ENCODE measurements at regions not wholly inside any gene's neighbourhood (a gene's known extent, or its start where the extent isn't known, plus 50 kb on each side); places are given as distances from the start of the nearest gene placed in this dataset.
A peak's percentile ranks its signal among the peaks of the same experiment; 100 is the strongest.

DNA sequence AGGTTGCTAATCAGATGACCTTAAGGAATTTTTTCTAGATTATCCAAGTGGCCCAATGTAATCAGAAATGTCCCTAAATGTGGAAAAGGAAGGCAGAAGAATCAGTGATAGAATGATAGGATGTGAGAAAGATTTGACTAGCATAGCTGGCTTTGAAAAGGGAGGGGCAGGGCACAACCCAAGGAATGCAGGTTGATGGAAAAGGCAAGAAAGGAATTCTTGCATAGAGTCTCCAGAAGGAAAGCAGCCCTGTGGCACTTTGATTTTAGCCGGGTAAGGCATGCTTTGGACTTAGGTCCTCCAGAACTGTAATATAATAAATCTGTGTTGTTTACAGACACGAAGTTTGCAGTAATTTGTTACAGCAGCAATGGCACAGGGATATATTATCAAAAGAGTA, 375.7 kb upstream of the B3GALT2 start:
- DNase-seq (ENCODE audit: low read depth) = no peak

DNA sequence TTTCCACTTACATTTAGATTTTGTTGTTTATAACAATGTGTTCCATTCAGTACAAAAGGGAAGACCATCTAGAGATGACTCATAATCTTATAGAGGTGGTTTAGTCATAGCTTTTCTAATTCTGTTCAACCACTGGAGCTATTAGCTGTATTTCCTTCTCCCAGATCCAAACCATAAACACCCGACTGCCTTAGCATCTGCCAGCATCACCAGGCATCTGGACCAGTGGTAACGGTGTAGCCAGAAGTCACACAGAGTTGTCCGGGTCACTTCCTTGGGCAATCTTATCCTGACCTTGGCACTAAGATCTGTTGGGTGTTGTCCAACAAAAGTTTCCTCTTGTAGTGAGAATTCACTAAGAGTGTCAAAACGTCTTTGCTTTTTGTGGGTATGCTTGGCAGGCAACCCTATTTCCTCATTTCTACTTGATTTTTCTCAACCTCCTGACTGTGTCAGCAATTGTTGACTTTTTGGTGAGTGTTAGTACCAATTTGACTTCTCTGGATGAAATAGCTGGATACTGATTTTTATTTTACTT, 372.1 kb upstream of the B3GALT2 start:
- peak; percentile 89 for DNase-seq (ENCODE audit: low read depth)

GRCh38 chr1:193555662-193556441, 369.4 kb upstream of the B3GALT2 start:
- DNase-seq (ENCODE audit: low read depth) = no peak

DNA sequence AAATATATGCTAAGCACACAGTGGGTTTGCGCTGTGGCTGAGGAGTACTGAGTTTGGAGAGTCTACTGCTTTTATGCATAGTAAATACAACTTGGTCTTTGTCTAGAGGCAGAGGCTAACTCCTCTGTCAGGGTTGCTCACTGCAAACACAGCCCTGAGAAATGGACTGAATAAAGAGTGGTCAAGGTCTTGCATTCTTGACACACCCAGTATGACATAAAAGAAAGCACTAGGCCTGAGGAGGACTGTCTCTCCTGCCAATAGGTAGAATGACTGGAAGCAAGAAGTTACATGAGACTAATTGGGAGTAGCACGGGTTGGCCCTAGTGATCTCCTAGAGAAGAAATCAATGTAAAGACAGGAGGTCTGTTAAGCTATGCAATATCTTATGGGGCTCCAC, 367.2 kb upstream of the B3GALT2 start:
- no peak for DNase-seq (ENCODE audit: low read depth)

DNA sequence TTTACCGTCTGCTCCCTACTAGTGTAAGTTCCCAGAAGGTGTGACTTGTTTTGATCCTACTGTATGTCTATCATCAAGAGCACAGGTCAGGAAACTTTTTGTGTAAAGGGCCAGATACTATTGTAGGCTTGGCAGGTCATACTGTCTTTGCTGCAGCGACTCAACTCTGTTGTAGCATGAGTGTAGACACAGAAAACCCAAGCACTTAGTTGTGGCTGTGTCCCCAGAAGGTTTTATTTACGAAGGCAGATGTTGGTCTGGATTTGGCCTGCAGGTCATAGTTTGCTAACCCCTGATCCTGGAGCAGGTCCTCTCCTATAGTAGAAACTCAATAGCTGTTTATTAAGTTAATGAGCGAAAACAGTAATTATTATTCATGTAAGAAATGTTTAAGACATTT, 365.9 kb upstream of the B3GALT2 start:
- no peak for DNase-seq (ENCODE audit: low read depth)

DNA sequence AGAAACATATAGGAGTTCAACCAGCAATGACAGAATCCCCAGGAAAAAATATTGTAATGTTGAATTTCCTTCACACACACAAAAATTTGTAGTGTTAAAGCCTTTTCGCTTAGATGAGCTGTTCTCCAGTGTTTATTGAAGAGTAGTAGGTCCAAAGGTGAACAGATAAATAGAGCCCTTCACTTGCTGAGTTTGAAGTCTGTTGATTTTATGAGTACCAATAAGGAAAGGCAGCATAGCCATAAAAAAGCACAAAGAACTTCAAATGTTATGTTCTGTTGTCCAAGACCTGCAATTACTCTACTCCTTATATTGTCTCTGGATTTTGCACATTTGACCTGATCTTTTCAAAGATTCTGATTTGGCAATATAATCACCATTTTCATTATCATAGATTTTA, 362.7 kb upstream of the B3GALT2 start:
- no peak for DNase-seq (ENCODE audit: low read depth)

GRCh38 chr1:193545171-193545570, 358.8 kb upstream of the B3GALT2 start:
- no peak for DNase-seq (ENCODE audit: low read depth)

GRCh38 chr1:193543259-193543658, 356.8 kb upstream of the B3GALT2 start:
- peak; percentile 37 for DNase-seq (ENCODE audit: low read depth)

- DNase-seq (ENCODE audit: low read depth) = no peak
Observed at GRCh38 chr1:193542690-193543089, 356.3 kb upstream of the B3GALT2 start.

DNA sequence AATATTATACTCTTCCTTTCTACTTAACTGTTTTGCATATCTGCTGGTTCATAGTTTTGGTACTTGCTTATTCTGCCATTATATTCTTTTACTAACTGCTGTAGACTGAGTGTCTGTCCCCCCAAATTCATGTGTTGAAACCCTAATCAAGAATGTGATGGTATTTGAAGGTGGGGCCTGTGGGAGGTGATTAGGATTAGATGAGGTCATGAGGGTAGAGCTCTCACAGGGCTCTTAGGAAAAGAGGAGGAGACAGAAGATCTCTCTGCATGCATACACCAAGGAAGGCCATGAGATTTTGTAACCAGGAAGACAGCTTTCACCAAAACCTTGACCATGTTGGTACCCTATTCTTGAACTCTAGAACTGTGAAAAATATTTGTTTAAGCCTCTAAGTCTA, 354.1 kb upstream of the B3GALT2 start:
- DNase-seq (ENCODE audit: low read depth) = no peak

DNA sequence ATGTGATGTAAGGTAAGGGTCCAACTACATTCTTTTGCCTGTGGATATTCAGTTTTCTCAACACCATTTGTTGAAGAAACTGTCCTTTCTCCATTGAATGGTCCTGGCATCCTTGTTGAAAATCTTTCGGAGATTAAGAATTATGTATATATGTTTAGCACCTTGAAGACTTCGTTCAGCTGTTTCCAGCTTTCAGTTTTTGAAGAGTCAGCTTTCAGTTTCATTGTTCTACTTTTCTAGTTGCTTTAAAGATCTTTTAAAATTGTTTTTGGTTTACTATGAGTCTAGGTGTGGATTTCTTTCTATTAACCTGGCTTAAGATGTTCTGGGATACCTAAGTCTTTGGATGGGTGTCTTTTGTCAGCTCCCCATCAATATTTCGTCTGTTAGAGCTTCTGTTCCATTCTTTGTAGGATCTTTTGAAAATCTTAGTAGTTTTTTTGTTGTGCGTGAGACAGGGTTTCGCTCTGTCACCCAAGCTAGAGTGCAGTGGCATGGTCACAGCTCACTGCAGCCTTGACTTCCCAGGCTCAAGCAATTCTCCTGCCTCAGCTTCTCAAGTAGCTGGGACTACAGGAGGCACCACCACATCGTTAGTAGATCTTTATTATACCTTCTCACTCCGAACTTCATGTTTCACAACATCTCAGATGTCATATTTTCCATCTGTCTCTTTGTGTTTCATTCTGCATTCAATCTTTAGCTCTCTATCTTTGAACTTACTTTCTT, 353.5 kb upstream of the B3GALT2 start:
- no peak for DNase-seq (ENCODE audit: low read depth)

DNA sequence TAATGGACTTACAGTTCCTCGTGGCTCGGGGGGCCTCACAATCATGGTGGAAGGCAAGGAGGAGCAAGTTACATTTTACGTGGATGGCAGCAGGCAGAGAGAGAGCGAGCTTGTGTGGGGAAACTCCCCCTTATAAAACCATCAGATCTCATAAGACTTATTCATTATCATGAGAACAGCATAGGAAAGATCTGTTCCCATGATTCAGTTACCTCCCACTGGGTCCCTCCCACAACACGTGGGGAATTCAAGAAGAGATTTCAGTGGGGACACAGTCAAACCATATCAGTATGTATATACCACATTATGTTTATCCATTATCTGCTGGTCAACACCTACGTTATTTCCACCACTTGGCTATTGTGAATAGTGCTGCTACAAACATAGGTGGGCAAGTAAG, 352.3 kb upstream of the B3GALT2 start:
- no peak for DNase-seq (ENCODE audit: low read depth)

DNA sequence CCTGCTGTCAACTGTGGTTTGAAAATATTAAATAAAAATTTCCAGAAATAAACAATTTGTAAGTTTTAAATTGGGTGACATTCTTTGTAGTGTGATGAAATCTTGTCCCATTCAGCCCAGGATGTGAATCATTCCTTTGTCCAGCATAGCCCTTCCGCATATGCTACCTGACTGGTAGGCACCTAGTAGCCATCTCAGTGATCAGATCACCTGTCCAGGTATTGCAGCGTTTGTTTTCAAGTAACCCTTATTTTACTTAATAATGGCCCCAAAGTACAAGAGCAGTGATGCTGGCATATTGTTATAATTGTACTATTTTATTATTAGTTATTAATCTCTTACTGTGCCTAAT, 351.6 kb upstream of the B3GALT2 start:
- no peak for DNase-seq (ENCODE audit: low read depth)

GRCh38 chr1:193537266-193538002, 351.0 kb upstream of the B3GALT2 start:
- DNase-seq (ENCODE audit: low read depth) = no peak

GRCh38 chr1:193533853-193534252, 347.4 kb upstream of the B3GALT2 start:
- DNase-seq (ENCODE audit: low read depth) = no peak

DNA sequence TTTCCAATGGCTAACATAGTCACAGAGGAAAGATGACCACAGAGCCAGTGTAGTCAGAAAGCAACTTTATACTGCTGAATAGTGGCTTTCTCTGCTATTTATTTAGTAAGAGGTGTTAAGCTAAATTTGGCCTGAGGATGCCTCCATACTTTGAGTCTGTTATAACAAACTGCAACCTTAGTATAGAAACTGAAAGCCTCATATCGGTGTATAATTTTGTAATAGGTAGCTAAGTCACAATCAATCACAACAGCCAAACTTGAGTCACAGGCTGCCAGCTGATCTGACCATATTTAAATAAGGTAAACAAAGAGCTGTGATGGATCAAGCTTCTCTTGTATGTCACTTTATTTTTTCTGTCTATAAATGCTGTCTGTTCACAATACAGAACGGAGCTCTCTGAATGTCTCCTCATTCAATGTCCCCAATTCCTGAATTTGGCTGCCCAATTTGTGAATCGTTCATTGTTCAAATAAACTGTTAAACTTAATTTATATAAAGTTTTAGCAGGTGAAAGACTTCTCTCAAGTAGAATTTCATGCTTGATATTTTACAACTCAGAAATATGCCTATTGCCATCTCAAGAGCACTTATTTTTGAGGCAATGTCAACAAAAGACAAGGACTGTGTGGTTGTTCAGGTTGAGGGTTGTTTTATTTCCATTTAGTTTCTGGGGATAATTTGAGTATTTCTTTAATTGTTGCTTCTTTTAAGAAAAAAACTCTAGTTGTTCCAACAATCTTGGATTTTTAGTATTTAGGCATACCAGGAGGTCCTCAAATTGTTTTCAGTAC, 339.7 kb upstream of the B3GALT2 start:
- DNase-seq (ENCODE audit: low read depth) = no peak

DNA sequence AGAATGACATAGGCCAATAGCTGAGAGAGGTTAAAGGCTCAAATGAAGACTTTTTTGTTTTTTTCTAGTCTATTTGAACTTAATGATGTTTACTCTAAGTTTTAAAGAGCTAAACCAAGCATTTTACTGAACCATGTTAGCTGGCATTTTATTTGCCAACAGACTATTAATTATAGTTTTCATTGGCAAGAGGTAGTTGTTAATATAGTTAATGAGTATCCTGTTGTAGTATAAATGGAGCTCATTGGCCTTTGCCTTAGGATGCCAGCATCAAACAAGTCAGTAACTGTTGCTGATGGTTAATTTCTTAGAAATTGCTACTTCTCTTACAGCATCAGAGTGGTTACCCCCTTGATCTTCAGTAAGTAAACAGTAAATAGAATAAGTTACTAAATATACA, 339.0 kb upstream of the B3GALT2 start:
- DNase-seq (ENCODE audit: low read depth) = no peak

DNA sequence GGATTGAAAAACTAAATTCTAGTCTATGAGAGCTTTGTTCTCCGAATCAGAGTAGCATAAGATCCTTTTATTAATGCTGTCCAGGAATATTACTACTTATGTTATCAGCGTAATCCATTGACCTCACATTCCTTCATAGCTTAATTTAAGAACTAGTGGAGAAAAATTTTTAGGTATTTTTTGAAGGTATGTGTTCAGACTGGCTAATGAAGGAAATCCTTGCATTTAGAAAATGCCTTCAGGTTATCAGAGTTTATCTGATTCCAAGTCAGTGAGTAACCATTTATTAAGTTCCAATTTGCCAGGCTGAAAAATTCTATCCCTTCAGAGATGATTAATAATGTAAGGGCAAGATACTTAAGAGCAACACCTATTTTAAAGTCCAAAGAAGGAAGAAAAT, 338.2 kb upstream of the B3GALT2 start:
- no peak for DNase-seq (ENCODE audit: low read depth)

GRCh38 chr1:193524021-193524420, 337.6 kb upstream of the B3GALT2 start:
- no peak for DNase-seq (ENCODE audit: low read depth)

- peak; percentile 6 for DNase-seq (ENCODE audit: low read depth)
Observed at GRCh38 chr1:193520472-193520871, 334.1 kb upstream of the B3GALT2 start.

DNA sequence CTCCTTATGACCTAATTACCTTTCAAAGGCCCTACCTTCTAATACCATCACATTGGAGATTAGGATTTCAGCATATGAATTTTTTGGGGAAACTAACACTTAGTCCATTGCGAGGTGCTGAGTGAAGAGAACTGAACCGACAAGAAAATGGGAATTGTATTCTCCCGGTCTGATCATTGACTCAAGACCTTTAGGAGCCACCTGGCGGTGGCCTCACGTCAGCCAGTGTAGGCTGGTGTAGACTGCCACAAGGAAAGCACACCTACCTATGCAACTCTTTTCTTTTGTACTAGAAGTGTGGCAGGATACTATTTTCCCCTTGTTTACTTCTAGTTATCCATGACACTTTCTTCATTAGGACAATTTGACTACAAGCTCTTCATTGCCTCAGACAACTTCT, 333.5 kb upstream of the B3GALT2 start:
- DNase-seq (ENCODE audit: low read depth) = no peak
